ENCODE measurements at regions not wholly inside any gene's neighbourhood (a gene's known extent, or its start where the extent isn't known, plus 50 kb on each side); places are given as distances from the start of the nearest gene placed in this dataset.

GRCh38 chr9:25904701-25905100, 226.5 kb upstream of the TUSC1 start:
- 40% methylated on average over 1 of the region's 1 CpG for whole genome bisulfite sequencing (ENCODE audit: low lambda C conversion rate)
- H3K9me2 ChIP-seq: no peaks in the 10 kb centered on the region
- H3K27me3 ChIP-seq (ENCODE audit: insufficient read depth): no peaks in the 10 kb centered on the region
- POLR2A ChIA-PET: no interaction called here
- H3K4me3 ChIP-seq (ENCODE audit: low read depth in 2 of 2, low read length in 1 of 2): no peak overlapping the region
- no peak overlapping the region for H3K27ac ChIP-seq (ENCODE audit: low read depth in 2 of 2, low read length in 1 of 2)
- CTCF ChIA-PET: no interaction called here
- no peaks in the 10 kb centered on the region for H3F3A ChIP-seq (replicated peaks; ENCODE audit: insufficient read depth)
- no peak overlapping the region for H2AFZ ChIP-seq (ENCODE audit: low read depth)
- no peaks in the 10 kb centered on the region for H3K79me2 ChIP-seq (ENCODE audit: insufficient read depth)
- no peak for DNase-seq
- H3K9ac ChIP-seq: no peak overlapping the region
- no peaks in the 10 kb centered on the region for H3K4me1 ChIP-seq (ENCODE audit: control insufficient read depth in 1 of 2, insufficient read depth in 2 of 2, low read depth in 1 of 2, low read length in 1 of 2)
- H3K36me3 ChIP-seq (replicated peaks in 1 of 2; ENCODE audit: control insufficient read depth in 1 of 2, insufficient read depth in 2 of 2, low read length in 1 of 2): no peaks in the 10 kb centered on the region
- TF ChIP-seq USF2 (IDR thresholded peaks at IDR 0.05; ENCODE audit: borderline replicate concordance, low read depth, low read length): no peak
- no peak for TF ChIP-seq IRF3 (IDR thresholded peaks at IDR 0.05; ENCODE audit: low read depth, low read length)
- TF ChIP-seq ELF1 (IDR thresholded peaks at IDR 0.05): no peak
- TF ChIP-seq MAX (IDR thresholded peaks at IDR 0.05; ENCODE audit: low read depth): no peak
- TF ChIP-seq EZH2phosphoT487 (IDR thresholded peaks at IDR 0.05; ENCODE audit: borderline replicate concordance, low read depth): no peak
- TF ChIP-seq USF1 (IDR thresholded peaks at IDR 0.05; ENCODE audit: borderline replicate concordance, low read depth): no peak
- TF ChIP-seq REST (IDR thresholded peaks at IDR 0.05; ENCODE audit: low read depth, low read length): no peak
- no peak for TF ChIP-seq PBX3 (IDR thresholded peaks at IDR 0.05)
- TF ChIP-seq CHD2 (IDR thresholded peaks at IDR 0.05; ENCODE audit: low read length, partially characterized antibody): no peak
- TF ChIP-seq RXRA (IDR thresholded peaks at IDR 0.05; ENCODE audit: borderline replicate concordance, low read depth): no peak
- no peak for TF ChIP-seq FOXJ3 (CRISPR knock-in tag; IDR thresholded peaks at IDR 0.05)
- no peak for TF ChIP-seq NFIC (IDR thresholded peaks at IDR 0.05; ENCODE audit: borderline replicate concordance)
- no peak for TF ChIP-seq RCOR1 (IDR thresholded peaks at IDR 0.05; ENCODE audit: low read length)
- no peak for TF ChIP-seq JUND (IDR thresholded peaks at IDR 0.05)
- TF ChIP-seq GATA2 (CRISPR knock-in tag; IDR thresholded peaks at IDR 0.05): no peak
- no peak for TF ChIP-seq TEAD4 (IDR thresholded peaks at IDR 0.05; ENCODE audit: borderline replicate concordance, insufficient read depth)
- TF ChIP-seq FOXM1 (IDR thresholded peaks at IDR 0.05; ENCODE audit: low read depth): no peak
- H3K4me2 ChIP-seq: no peak overlapping the region
- no peaks in the 10 kb centered on the region for H3K9me3 ChIP-seq
- no peaks in the 10 kb centered on the region for H4K20me1 ChIP-seq (ENCODE audit: insufficient read depth)

All from SK-N-SH (cell line).